SU-DHL-6 (cell line): ENCODE measurements at regions not wholly inside any gene's neighbourhood (a gene's known extent, or its start where the extent isn't known, plus 50 kb on each side); places are given as distances from the start of the nearest gene placed in this dataset.

Experiments used
- H2AFZ ChIP-seq: fragments of 200-600 bp; sonication (generic); 2 replicates; pipeline ENCODE4 v1.6.1; 2014; ENCODE audit warnings: low read depth, mild to moderate bottlenecking, moderate library complexity, mixed read lengths, antibody characterized with exemption, low read length; ENCODE audit not compliant: severe bottlenecking
- H3F3A ChIP-seq: fragments of 200-600 bp; shearing (Covaris generic); 2 replicates; pipeline ENCODE4 v1.6.0; 2016; ENCODE audit warnings: antibody characterized with exemption, mild to moderate bottlenecking; ENCODE audit not compliant: insufficient read depth
- H3K27ac ChIP-seq: fragments of 200-600 bp; sonication (generic); 2 replicates; pipeline ENCODE4 v1.5.1; 2016; ENCODE audit warnings: low read depth, mild to moderate bottlenecking, low read length, moderate library complexity, mixed read lengths
- H3K27me3 ChIP-seq: fragments of 200-600 bp; sonication (generic), shearing (Covaris generic); 2 replicates; pipeline ENCODE4 v1.6.0; 2014; ENCODE audit warnings: mild to moderate bottlenecking, low read length
- H3K36me3 ChIP-seq: fragments of 200-600 bp; sonication (generic); 2 replicates; pipeline ENCODE4 v1.6.1; 2014; ENCODE audit warnings: mild to moderate bottlenecking, low read length, mixed read lengths
- H3K4me2 ChIP-seq: fragments of 300-600, 200-600 bp; shearing (Covaris generic), sonication (generic); 2 replicates; pipeline ENCODE4 v1.6.0; 2014; ENCODE audit warnings: low read length, low read depth, mild to moderate bottlenecking; ENCODE audit not compliant: poor library complexity, severe bottlenecking
- H3K4me3 ChIP-seq: fragments of 200-600 bp; sonication (generic); 2 replicates; pipeline ENCODE4 v1.5.1; 2014; ENCODE audit warnings: antibody characterized with exemption, low read length, mild to moderate bottlenecking, mixed read lengths; ENCODE audit not compliant: insufficient read depth, poor library complexity, severe bottlenecking
- H3K79me2 ChIP-seq: fragments of 200-600 bp; sonication (generic); 2 replicates; pipeline ENCODE4 v1.6.1; 2014; ENCODE audit warnings: mild to moderate bottlenecking, low read length, moderate library complexity; ENCODE audit not compliant: insufficient read depth
- H3K9ac ChIP-seq: fragments of 200-600 bp; sonication (generic); 2 replicates; pipeline ENCODE4 v1.7.0; 2014; ENCODE audit warnings: mild to moderate bottlenecking, low read length
- H3K9me2 ChIP-seq: fragments of 200-600 bp; sonication (generic); replicated peaks from 2 replicates; pipeline ENCODE4 v1.6.1; 2014; ENCODE audit warnings: low read length; ENCODE audit not compliant: insufficient read depth
- H3K9me3 ChIP-seq: fragments of 200-600 bp; sonication (generic); 2 replicates; pipeline ENCODE4 v1.6.1; 2014; ENCODE audit warnings: low read length, mixed read lengths; ENCODE audit not compliant: insufficient read depth
- H4K20me1 ChIP-seq: fragments of 200-600 bp; sonication (generic); 2 replicates; pipeline ENCODE4 v1.6.1; 2014; ENCODE audit warnings: low read depth, mild to moderate bottlenecking, antibody characterized with exemption, low read length, moderate library complexity, mixed read lengths
- CTCF ChIP-seq: fragments of 200-600 bp; sonication (generic); IDR thresholded peaks from one replicate; pipeline ENCODE4 v1.5.1; 2017; ENCODE audit warnings: antibody characterized with exemption, mild to moderate bottlenecking, low read length, moderate library complexity; ENCODE audit not compliant: insufficient read depth, poor library complexity, severe bottlenecking
- EZH2phosphoT487 ChIP-seq: fragments of 200-600 bp; sonication (generic), shearing (Covaris generic); conservative IDR thresholded peaks from 2 replicates; pipeline ENCODE4 v1.6.1; 2018; ENCODE audit warnings: mild to moderate bottlenecking, antibody characterized with exemption, low read length, moderate library complexity, mixed read lengths

GRCh38 chr2:220198896-220199295, 571.5 kb downstream of the SLC4A3 start:
- no peaks in the 10 kb centered on the region for H3K36me3 ChIP-seq

GRCh38 chr2:220202066-220202465, 574.6 kb downstream of the SLC4A3 start:
- no peak for TF ChIP-seq EZH2phosphoT487
- no peak for TF ChIP-seq CTCF
- H3K9ac ChIP-seq, result no peak overlapping the region
- no peak overlapping the region for H3K4me2 ChIP-seq
- no peaks in the 10 kb centered on the region for H3K9me3 ChIP-seq
- no peaks in the 10 kb centered on the region for H3K36me3 ChIP-seq
- no peak overlapping the region for H3K4me3 ChIP-seq
- no peaks in the 10 kb centered on the region for H3K79me2 ChIP-seq
- H3K27ac ChIP-seq, result no peak overlapping the region
- H3F3A ChIP-seq, result no peaks in the 10 kb centered on the region
- no peaks in the 10 kb centered on the region for H3K9me2 ChIP-seq
- no peaks in the 10 kb centered on the region for H3K27me3 ChIP-seq
- no peaks in the 10 kb centered on the region for H4K20me1 ChIP-seq
- no peak overlapping the region for H2AFZ ChIP-seq

More at GRCh38 chr2:220198896-220199295, 571.5 kb downstream of the SLC4A3 start:
- Histone ChIP-seq H3K4me3 (no peak overlapping the region), H3K27ac (no peak overlapping the region), H3K4me2 (no peak overlapping the region), H2AFZ (no peak overlapping the region), H3K9me3 (no peaks in the 10 kb centered on the region), H3F3A (no peaks in the 10 kb centered on the region), H3K9ac (no peak overlapping the region), H3K27me3 (no peaks in the 10 kb centered on the region), H4K20me1 (no peaks in the 10 kb centered on the region), H3K9me2 (no peaks in the 10 kb centered on the region), H3K79me2 (no peaks in the 10 kb centered on the region)
- TF ChIP-seq EZH2phosphoT487 (no peak), CTCF (no peak)

GRCh38 chr2:220209093-220209492, 581.7 kb downstream of the SLC4A3 start:
- H3K79me2 ChIP-seq, result no peaks in the 10 kb centered on the region
- TF ChIP-seq EZH2phosphoT487 (no peak), CTCF (no peak)
- no peaks in the 10 kb centered on the region for H3K9me2 ChIP-seq
- H2AFZ ChIP-seq, result no peak overlapping the region
- no peak overlapping the region for H3K4me3 ChIP-seq
- H4K20me1 ChIP-seq, result no peaks in the 10 kb centered on the region
- no peaks in the 10 kb centered on the region for H3K36me3 ChIP-seq
- H3K4me2 ChIP-seq, result no peak overlapping the region
- H3K9ac ChIP-seq, result no peak overlapping the region
- no peaks in the 10 kb centered on the region for H3K27me3 ChIP-seq
- H3K27ac ChIP-seq, result no peak overlapping the region
- H3K9me3 ChIP-seq, result no peaks in the 10 kb centered on the region
- H3F3A ChIP-seq, result no peaks in the 10 kb centered on the region
